ENCODE measurements at regions not wholly inside any gene's neighbourhood (a gene's known extent, or its start where the extent isn't known, plus 50 kb on each side); places are given as distances from the start of the nearest gene placed in this dataset.

- no peaks in the 10 kb centered on the region for H3K79me2 ChIP-seq (ENCODE audit: control insufficient read depth, insufficient read depth, low read length)
- H3K9me3 ChIP-seq (replicated peaks; ENCODE audit: control insufficient read depth, insufficient read depth, low read depth, low read length): no peaks in the 10 kb centered on the region
- H3K36me3 ChIP-seq (ENCODE audit: control insufficient read depth, insufficient read depth, low read length): no peaks in the 10 kb centered on the region
- CTCF ChIA-PET (ENCODE audit: low intra/inter-chr PET ratio): no interaction called here
- ATAC-seq (no peak), FAIRE-seq (no peak), DNase-seq (ENCODE audit: extremely low read depth in 1 of 4, low spot score in 3 of 4) (no peak)
- no peaks in the 10 kb centered on the region for H3K27me3 ChIP-seq (ENCODE audit: control insufficient read depth in 2 of 2, insufficient read depth in 2 of 2, low read length in 2 of 2)
- BruUV-seq (replicated peaks): no TSS peak
- no peak overlapping the region for H3K4me3 ChIP-seq
- no peak overlapping the region for H3K27ac ChIP-seq (ENCODE audit: extremely low read depth, low read depth, low read length)
- no peak overlapping the region for H3K4me2 ChIP-seq (ENCODE audit: insufficient read depth, low read length)
- intact Hi-C loops (cut with micrococcal nuclease): no loop called here
- no peak overlapping the region for H3K9ac ChIP-seq (ENCODE audit: insufficient read depth in 1 of 2, low read depth in 2 of 2, low read length in 2 of 2)
- TF ChIP-seq SOX6 (IDR thresholded peaks at IDR 0.05) (no peak), E4F1 (CRISPR knock-in tag; IDR thresholded peaks at IDR 0.05; ENCODE audit: borderline replicate concordance) (no peak), BRD4 (IDR thresholded peaks at IDR 0.05) (no peak), ZSCAN29 (IDR thresholded peaks at IDR 0.05) (no peak), NBN (IDR thresholded peaks at IDR 0.05; ENCODE audit: low read depth) (no peak), MTA1 (IDR thresholded peaks at IDR 0.05; ENCODE audit: borderline replicate concordance) (no peak), ZNF77 (CRISPR knock-in tag; IDR thresholded peaks at IDR 0.05) (no peak)
- in situ Hi-C loops (cut with MboI): no loop called here
- H3K9me1 ChIP-seq (ENCODE audit: control insufficient read depth, insufficient read depth, low read length): no peaks in the 10 kb centered on the region
- no peaks in the 10 kb centered on the region for H3K4me1 ChIP-seq (replicated peaks in 1 of 2; ENCODE audit: control insufficient read depth in 2 of 2, insufficient read depth in 2 of 2, low read length in 2 of 2)
- POLR2A ChIA-PET: no interaction called here
- 0% methylated on average over 3 of the region's 3 CpGs for WGBS (ENCODE audit: insufficient coverage, low coverage, missing lambda C conversion rate)
- H2AFZ ChIP-seq (ENCODE audit: low read depth, low read length): no peak overlapping the region
- H4K20me1 ChIP-seq (replicated peaks; ENCODE audit: control insufficient read depth, insufficient read depth, low read length): no peaks in the 10 kb centered on the region
These were observed 1216.4 kb upstream of the USP15 start for GRCh38 chr12:61043838-61044237.

Data from K562 (cell line).